GM21717 (cell line): ENCODE measurements at regions not wholly inside any gene's neighbourhood (a gene's known extent, or its start where the extent isn't known, plus 50 kb on each side); places are given as distances from the start of the nearest gene placed in this dataset.

Experiments used
- ATAC-seq: cut with Tn5 transposase; IDR thresholded peaks from one replicate; pipeline ENCODE4 v1.9.1; 2021; ENCODE audit warnings: mild to moderate bottlenecking, moderate library complexity; ENCODE audit not compliant: unreplicated experiment

GRCh38 chr15:98381446-98381845 lies 266.9 kb upstream of the IGF1R start:
- no peak for ATAC-seq

GRCh38 chr15:98382139-98382538 lies 266.2 kb upstream of the IGF1R start:
- ATAC-seq, result no peak

- ATAC-seq, result no peak
These were observed 264.8 kb upstream of the IGF1R start for GRCh38 chr15:98383571-98383970.

GRCh38 chr15:98384328-98385029 lies 263.9 kb upstream of the IGF1R start:
- no peak for ATAC-seq

- no peak for ATAC-seq
These were observed 262.5 kb upstream of the IGF1R start for GRCh38 chr15:98385752-98386381.

- no peak for ATAC-seq
These were observed 261.8 kb upstream of the IGF1R start for GRCh38 chr15:98386561-98386960.

- ATAC-seq, result no peak
These were observed 260.5 kb upstream of the IGF1R start for GRCh38 chr15:98387866-98388265.

- ATAC-seq, result no peak
These were observed 257.3 kb upstream of the IGF1R start for GRCh38 chr15:98390946-98391530.

- ATAC-seq, result no peak
These were observed 256.8 kb upstream of the IGF1R start for GRCh38 chr15:98391568-98391967.

GRCh38 chr15:98393471-98393870 lies 254.9 kb upstream of the IGF1R start:
- ATAC-seq, result no peak

GRCh38 chr15:98394546-98394945 lies 253.8 kb upstream of the IGF1R start:
- ATAC-seq, result no peak

- no peak for ATAC-seq
These were observed 252.2 kb upstream of the IGF1R start for GRCh38 chr15:98395974-98396610.

- no peak for ATAC-seq
These were observed 250.9 kb upstream of the IGF1R start for GRCh38 chr15:98397419-98397818.

- ATAC-seq, result no peak
These were observed 250.3 kb upstream of the IGF1R start for GRCh38 chr15:98398056-98398455.

GRCh38 chr15:98398886-98399285 lies 249.5 kb upstream of the IGF1R start:
- no peak for ATAC-seq

- ATAC-seq, result no peak
These were observed 248.2 kb upstream of the IGF1R start for GRCh38 chr15:98400120-98400519.

GRCh38 chr15:98401029-98401428 lies 247.3 kb upstream of the IGF1R start:
- ATAC-seq, result no peak

GRCh38 chr15:98402486-98402885 lies 245.9 kb upstream of the IGF1R start:
- ATAC-seq, result no peak

GRCh38 chr15:98403169-98403568 lies 245.2 kb upstream of the IGF1R start:
- no peak for ATAC-seq

GRCh38 chr15:98403569-98403968 lies 244.8 kb upstream of the IGF1R start:
- no peak for ATAC-seq

- no peak for ATAC-seq
These were observed 243.3 kb upstream of the IGF1R start for GRCh38 chr15:98405013-98405412.

- ATAC-seq, result no peak
These were observed 240.1 kb upstream of the IGF1R start for GRCh38 chr15:98408231-98408630.
